HepG2 (cell line): ENCODE measurements at regions not wholly inside any gene's neighbourhood (a gene's known extent, or its start where the extent isn't known, plus 50 kb on each side); places are given as distances from the start of the nearest gene placed in this dataset.

Source experiments
- ATAC-seq: fragments of 200-7000 bp; cut with Tn5 transposase; 3 replicates; pipeline ENCODE4 v1.9.1; 2020; ENCODE audit warnings: mild to moderate bottlenecking, moderate library complexity
- BruUV-seq: library from RNA; stranded (reverse); fragments of 400-500 nt; replicated peaks from 2 replicates; lab custom pipeline; 2021; lab: Mats Ljungman, UMichigan
- CTCF ChIA-PET: fragments of 300-600 bp; formaldehyde crosslinking; extraction: SDS; loops from one replicate; lab custom pipeline; 2021; ENCODE audit warnings: low total read pairs, inconsistent platforms, low intra/inter-chr PET ratio; lab: Yijun Ruan, JAX
- POLR2A ChIA-PET: fragments of 350-600 bp; sonication (Branson Sonifier 250); formaldehyde crosslinking; loops from one replicate; lab custom pipeline; 2020; ENCODE audit warnings: antibody characterized with exemption, inconsistent platforms; lab: Yijun Ruan, JAX
- DNase-seq: peaks from one replicate; pipeline ENCODE4 v3.0.0-alpha.2; 2015; ENCODE audit warnings: low spot score
- FAIRE-seq: peaks from 3 replicates; lab custom pipeline; 2011; peaks lifted over from hg19 to GRCh38; lab: Jason Lieb, UNC
- H2AFZ ChIP-seq: one replicate; pipeline ENCODE4 v1.6.1; 2011; ENCODE audit warnings: low read length, inconsistent platforms
- H3K27ac ChIP-seq: fragments of 300-600 bp; 3 replicates; pipeline ENCODE4 v1.8.0; 2011; ENCODE audit warnings: mixed run types, mild to moderate bottlenecking, mixed read lengths, low read length, inconsistent platforms; ENCODE audit not compliant: insufficient read depth; ENCODE audit errors: extremely low read length
- H3K27me3 ChIP-seq, 2 experiments: fragments of 200-600 bp in 1 of 2; 2 replicates in 1 of 2; 3 replicates in 1 of 2; pipeline versions ENCODE4 v1.6.0 to v1.8.0; 2011; ENCODE audit warnings: low read length in 2 of 2, mild to moderate bottlenecking in 2 of 2, moderate library complexity in 2 of 2, inconsistent platforms in 1 of 2; ENCODE audit not compliant: insufficient read depth in 2 of 2, control insufficient read depth in 1 of 2
- H3K36me3 ChIP-seq, 2 experiments: fragments of 200-600 bp in 1 of 2; replicated peaks in 1 of 2; 2 replicates in 1 of 2; 3 replicates in 1 of 2; pipeline versions ENCODE4 v1.5.1 to v1.8.0; 2011; ENCODE audit warnings: low read length in 2 of 2, inconsistent platforms in 1 of 2; ENCODE audit not compliant: insufficient read depth in 2 of 2, control insufficient read depth in 1 of 2
- H3K4me1 ChIP-seq: 2 replicates; pipeline ENCODE4 v1.5.1; 2012; ENCODE audit warnings: low read length, inconsistent platforms; ENCODE audit not compliant: insufficient read depth
- H3K4me2 ChIP-seq: 2 replicates; pipeline ENCODE4 v1.6.0; 2011; ENCODE audit warnings: low read depth, low read length, inconsistent platforms
- H3K4me3 ChIP-seq, 3 experiments: fragments of 200-600 bp in 1 of 3; sonication (generic), shearing (Covaris generic) in 1 of 3; replicated peaks in 1 of 3; 2 replicates each; pipeline ENCODE4 v1.5.1; 2011 to 2016; ENCODE audit warnings: low read length in 3 of 3, inconsistent platforms in 2 of 3, low read depth in 2 of 3, mild to moderate bottlenecking in 2 of 3, control low read depth in 1 of 3, mixed read lengths in 1 of 3; ENCODE audit not compliant: insufficient read depth in 1 of 3
- H3K79me2 ChIP-seq: one replicate; pipeline ENCODE4 v1.6.1; 2011; ENCODE audit warnings: low read length, inconsistent platforms; ENCODE audit not compliant: insufficient read depth
- H3K9ac ChIP-seq: 2 replicates; pipeline ENCODE4 v1.6.0; 2011; ENCODE audit warnings: mild to moderate bottlenecking, low read depth, low read length, inconsistent platforms; ENCODE audit not compliant: insufficient read depth
- H3K9me3 ChIP-seq: 2 replicates; pipeline ENCODE4 v1.5.1; 2012; ENCODE audit warnings: mild to moderate bottlenecking, low read length
- H4K20me1 ChIP-seq: 2 replicates; pipeline ENCODE4 v1.6.0; 2011; ENCODE audit warnings: inconsistent platforms, mild to moderate bottlenecking, low read length, moderate library complexity; ENCODE audit not compliant: insufficient read depth
- CENPT ChIP-seq: sonication (generic); formaldehyde crosslinking; IDR thresholded peaks from 2 replicates; pipeline ENCODE4 v1.8.0; 2022; ENCODE audit warnings: low read depth, mild to moderate bottlenecking, moderate library complexity, missing genetic modification reagents
- FOXO4 ChIP-seq: sonication (generic); formaldehyde crosslinking; conservative IDR thresholded peaks from 2 replicates; pipeline ENCODE4 v1.8.1; 2023; ENCODE audit warnings: missing genetic modification reagents
- KDM6A ChIP-seq: IDR thresholded peaks from 2 replicates; pipeline ENCODE4 v1.6.1; 2016; ENCODE audit warnings: low read depth
- KMT2B ChIP-seq: IDR thresholded peaks from 2 replicates; pipeline ENCODE4 v1.6.1; 2016; ENCODE audit warnings: missing genetic modification reagents, missing compliant biosample characterization
- NFRKB ChIP-seq: fragments of 450-650 bp; IDR thresholded peaks from 2 replicates; pipeline ENCODE4 v1.6.1; 2017
- POLR2G ChIP-seq: fragments of 200-400 bp; formaldehyde crosslinking; IDR thresholded peaks from 2 replicates; pipeline ENCODE4 v1.6.1; 2018; ENCODE audit warnings: mild to moderate bottlenecking, low read depth, low read length, moderate library complexity
- SIN3A ChIP-seq: IDR thresholded peaks from 2 replicates; pipeline ENCODE4 v1.6.1; 2011; ENCODE audit warnings: low read depth, mild to moderate bottlenecking, control low read depth, low read length, borderline replicate concordance
- SUZ12 ChIP-seq: fragments of 150-350 bp; IDR thresholded peaks from 2 replicates; pipeline ENCODE4 v1.6.1; 2014; ENCODE audit warnings: low read depth, low read length
- ZNF101 ChIP-seq: sonication (generic); formaldehyde crosslinking; IDR thresholded peaks from 2 replicates; pipeline ENCODE4 v1.4.0; 2020; ENCODE audit warnings: mild to moderate bottlenecking, low read depth, missing genetic modification reagents, borderline replicate concordance
- ZNF44 ChIP-seq: sonication (generic); formaldehyde crosslinking; IDR thresholded peaks from 2 replicates; pipeline ENCODE4 v1.5.1; 2020; ENCODE audit warnings: mild to moderate bottlenecking, missing genetic modification reagents
- ZNF687 ChIP-seq: sonication (generic); formaldehyde crosslinking; IDR thresholded peaks from 2 replicates; pipeline ENCODE4 v1.5.1; 2020; ENCODE audit warnings: mild to moderate bottlenecking, missing genetic modification reagents, moderate library complexity
- WGBS: methylation state at CpG from one replicate; pipeline ENCODE4 v1.1.6; 2017; ENCODE audit warnings: low lambda C conversion rate; 5-methylcytosine and 5-hydroxymethylcytosine counted together
- in situ Hi-C: cut with HindIII; loops from 2 replicates; pipeline ENCODE4 v1.10.0; 2017; ENCODE audit warnings: low pct_unique_long_range_greater_than_20kb; ENCODE audit not compliant: extremely low pct_ligation_motif_present
- intact Hi-C: fragments of 100-400 bp; cut with micrococcal nuclease; formaldehyde crosslinking; loops from one replicate; pipeline ENCODE4 v1.10.0; 2022; ENCODE audit not compliant: unreplicated experiment
- TF ChIP-seq, protein P1 (sequence below): IDR thresholded peaks from 2 replicates; pipeline ENCODE4 v1.4.0; 2020; ENCODE audit warnings: mild to moderate bottlenecking, missing genetic modification reagents

- Histone ChIP-seq H3K4me1 (no peaks in the 10 kb centered on the region), H3K9ac (no peak overlapping the region), H3K4me3 (no peak overlapping the region), H3K27ac (no peak overlapping the region), H3K79me2 (no peaks in the 10 kb centered on the region), H2AFZ (no peak overlapping the region), H4K20me1 (no peaks in the 10 kb centered on the region), H3K27me3 (no peaks in the 10 kb centered on the region), H3K4me2 (no peak overlapping the region), H3K9me3 (peaks cover 90% of the 10 kb centered on the region), H3K36me3 (no peaks in the 10 kb centered on the region)
- no TSS peak for BruUV-seq
- WGBS, result 23% methylated on average over 3 of the region's 3 CpGs
- ATAC-seq (no peak), DNase-seq (no peak), FAIRE-seq (no peak)
- POLR2A ChIA-PET, result no interaction called here
- intact Hi-C loops, result no loop called here
- CTCF ChIA-PET, result no interaction called here
- TF ChIP-seq SIN3A, result no peak
- no peak for TF ChIP-seq POLR2G
- TF ChIP-seq, protein P1, sequence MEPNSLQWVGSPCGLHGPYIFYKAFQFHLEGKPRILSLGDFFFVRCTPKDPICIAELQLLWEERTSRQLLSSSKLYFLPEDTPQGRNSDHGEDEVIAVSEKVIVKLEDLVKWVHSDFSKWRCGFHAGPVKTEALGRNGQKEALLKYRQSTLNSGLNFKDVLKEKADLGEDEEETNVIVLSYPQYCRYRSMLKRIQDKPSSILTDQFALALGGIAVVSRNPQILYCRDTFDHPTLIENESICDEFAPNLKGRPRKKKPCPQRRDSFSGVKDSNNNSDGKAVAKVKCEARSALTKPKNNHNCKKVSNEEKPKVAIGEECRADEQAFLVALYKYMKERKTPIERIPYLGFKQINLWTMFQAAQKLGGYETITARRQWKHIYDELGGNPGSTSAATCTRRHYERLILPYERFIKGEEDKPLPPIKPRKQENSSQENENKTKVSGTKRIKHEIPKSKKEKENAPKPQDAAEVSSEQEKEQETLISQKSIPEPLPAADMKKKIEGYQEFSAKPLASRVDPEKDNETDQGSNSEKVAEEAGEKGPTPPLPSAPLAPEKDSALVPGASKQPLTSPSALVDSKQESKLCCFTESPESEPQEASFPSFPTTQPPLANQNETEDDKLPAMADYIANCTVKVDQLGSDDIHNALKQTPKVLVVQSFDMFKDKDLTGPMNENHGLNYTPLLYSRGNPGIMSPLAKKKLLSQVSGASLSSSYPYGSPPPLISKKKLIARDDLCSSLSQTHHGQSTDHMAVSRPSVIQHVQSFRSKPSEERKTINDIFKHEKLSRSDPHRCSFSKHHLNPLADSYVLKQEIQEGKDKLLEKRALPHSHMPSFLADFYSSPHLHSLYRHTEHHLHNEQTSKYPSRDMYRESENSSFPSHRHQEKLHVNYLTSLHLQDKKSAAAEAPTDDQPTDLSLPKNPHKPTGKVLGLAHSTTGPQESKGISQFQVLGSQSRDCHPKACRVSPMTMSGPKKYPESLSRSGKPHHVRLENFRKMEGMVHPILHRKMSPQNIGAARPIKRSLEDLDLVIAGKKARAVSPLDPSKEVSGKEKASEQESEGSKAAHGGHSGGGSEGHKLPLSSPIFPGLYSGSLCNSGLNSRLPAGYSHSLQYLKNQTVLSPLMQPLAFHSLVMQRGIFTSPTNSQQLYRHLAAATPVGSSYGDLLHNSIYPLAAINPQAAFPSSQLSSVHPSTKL (CRISPR knock-in tag), result no peak
- TF ChIP-seq ZNF687 (CRISPR knock-in tag), result no peak
- no peak for TF ChIP-seq FOXO4 (CRISPR knock-in tag)
- no peak for TF ChIP-seq CENPT (CRISPR knock-in tag)
- no peak for TF ChIP-seq KDM6A
- TF ChIP-seq ZNF44, result no peak
- TF ChIP-seq NFRKB, result no peak
- TF ChIP-seq KMT2B (CRISPR knock-in tag), result no peak
- TF ChIP-seq ZNF101 (CRISPR knock-in tag), result no peak
- TF ChIP-seq SUZ12, result no peak
- in situ Hi-C loops, result no loop called here
Measured at GRCh38 chr18:55967019-55967418, 379.0 kb upstream of the TCF4 start.
